GM18868 (cell line): ENCODE measurements at regions not wholly inside any gene's neighbourhood (a gene's known extent, or its start where the extent isn't known, plus 50 kb on each side); places are given as distances from the start of the nearest gene placed in this dataset.
"Not testable (repeated sequence)": the region's sequence is repeated elsewhere in the genome, so short reads cannot be mapped to it uniquely, and the experiment has no call there.

Experiments used
- ATAC-seq: cut with Tn5 transposase; IDR thresholded peaks from one replicate; pipeline ENCODE4 v1.9.1; 2021; ENCODE audit warnings: mild to moderate bottlenecking, moderate library complexity; ENCODE audit not compliant: unreplicated experiment

DNA sequence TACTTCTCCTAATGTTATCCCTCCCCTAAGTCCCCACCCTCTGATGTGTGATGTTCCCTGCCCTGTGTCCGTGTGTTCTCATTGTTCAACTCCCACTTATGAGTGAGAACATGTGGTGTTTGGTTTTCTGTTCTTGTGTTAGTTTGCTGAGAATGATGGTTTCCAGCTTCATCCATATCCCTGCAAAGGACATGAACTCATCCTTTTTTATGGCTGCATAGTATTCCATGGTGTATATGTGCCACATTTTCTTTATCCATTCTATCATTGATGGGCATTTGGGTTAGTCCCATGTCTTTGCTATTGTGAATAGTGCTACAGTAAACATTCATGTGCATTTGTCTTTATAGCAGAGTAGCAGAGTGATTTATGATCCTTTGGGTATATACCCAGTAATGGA, 613.8 kb upstream of the KIF2B start:
- not testable (repeated sequence) for ATAC-seq

DNA sequence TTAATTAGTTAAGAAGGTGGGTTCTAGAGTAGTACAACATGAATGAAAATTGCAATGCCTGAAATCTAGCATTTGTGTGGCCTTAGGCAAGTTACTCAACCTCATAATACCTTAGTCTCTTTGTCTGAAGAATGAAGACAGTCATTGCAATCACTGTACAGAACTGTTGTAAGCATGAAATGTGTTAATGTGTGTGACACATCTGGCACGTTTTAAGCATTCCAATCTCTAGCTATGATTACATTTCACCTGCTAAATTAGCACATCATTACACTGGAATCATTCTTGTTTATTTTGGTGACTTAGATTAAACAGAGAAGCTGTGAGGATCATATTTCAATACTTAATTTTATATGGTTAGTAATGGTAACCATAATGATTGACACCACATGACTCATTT, 629.7 kb upstream of the KIF2B start:
- no peak for ATAC-seq

DNA sequence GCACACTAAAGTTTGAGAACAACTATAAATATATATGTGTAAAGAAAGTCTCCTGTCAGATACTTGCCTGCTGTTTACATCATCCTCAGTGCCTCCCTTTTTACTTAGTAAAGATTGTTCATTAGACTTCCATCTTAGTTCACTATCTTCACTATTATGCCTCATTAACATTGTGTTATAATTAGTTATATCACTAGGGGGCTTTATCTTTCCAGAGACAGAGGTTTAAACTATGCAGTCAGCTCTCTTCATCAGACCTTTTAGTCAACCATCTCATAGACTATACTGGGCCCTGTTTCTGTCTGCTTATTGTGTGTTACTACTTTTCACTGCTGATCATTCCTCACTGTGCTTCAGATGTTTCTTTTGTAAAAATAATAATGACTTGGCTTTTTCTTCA, 630.8 kb upstream of the KIF2B start:
- no peak for ATAC-seq

DNA sequence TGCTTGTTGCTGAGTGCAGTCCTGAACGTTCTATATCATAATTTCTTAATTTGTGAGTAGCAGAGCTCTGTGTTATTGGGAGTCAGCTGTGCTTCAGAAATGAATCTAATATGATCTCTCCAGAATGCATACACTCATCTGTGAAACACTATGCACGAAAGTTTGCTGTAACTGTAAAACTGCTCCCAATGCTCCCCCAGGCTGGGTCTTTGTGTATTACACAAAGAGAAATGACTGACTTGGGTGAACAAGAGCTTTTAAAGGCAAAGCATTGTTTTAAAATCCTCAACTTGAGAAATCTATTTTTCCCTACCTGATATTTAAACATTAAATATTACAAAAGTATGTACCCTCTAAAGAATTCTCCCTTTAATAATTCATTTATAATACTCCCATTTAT, 636.7 kb upstream of the KIF2B start:
- ATAC-seq = no peak

DNA sequence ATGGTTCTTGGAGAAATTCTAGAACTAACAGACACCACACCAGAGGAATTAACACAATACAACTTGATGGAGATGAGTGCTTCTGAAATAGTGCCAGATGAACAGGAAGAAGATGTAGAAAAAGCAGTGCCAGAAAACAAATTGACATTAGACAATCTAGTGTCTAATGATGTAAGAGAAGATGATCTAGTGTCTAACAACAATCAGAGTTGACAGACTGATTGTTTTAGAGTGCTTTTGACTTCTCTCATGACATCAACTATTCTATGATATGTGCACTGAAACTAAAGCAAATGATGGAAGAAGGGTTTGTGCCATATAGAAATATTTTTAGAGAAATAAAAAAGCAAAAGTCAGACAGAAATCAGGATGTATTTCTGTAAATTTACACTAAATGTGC, 646.1 kb upstream of the KIF2B start:
- ATAC-seq = no peak

DNA sequence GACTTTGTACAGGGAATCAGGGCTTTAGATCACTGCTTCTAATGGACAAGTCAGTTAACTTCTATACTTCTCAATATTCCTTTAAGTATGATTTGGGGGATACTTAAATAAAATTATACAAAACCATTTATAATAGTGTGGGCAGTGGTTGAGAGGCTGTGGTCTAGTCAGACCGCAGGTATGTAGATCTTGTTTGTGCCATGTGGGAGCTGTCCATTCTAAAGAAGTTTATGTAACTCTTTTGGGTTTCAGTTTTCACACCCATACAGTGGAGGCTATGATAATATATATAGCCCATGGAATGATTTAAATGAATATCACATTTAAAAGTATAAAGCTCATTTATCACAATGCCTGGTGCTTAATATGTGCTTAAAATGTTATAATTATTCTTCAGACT, 654.3 kb upstream of the KIF2B start:
- ATAC-seq = no peak

DNA sequence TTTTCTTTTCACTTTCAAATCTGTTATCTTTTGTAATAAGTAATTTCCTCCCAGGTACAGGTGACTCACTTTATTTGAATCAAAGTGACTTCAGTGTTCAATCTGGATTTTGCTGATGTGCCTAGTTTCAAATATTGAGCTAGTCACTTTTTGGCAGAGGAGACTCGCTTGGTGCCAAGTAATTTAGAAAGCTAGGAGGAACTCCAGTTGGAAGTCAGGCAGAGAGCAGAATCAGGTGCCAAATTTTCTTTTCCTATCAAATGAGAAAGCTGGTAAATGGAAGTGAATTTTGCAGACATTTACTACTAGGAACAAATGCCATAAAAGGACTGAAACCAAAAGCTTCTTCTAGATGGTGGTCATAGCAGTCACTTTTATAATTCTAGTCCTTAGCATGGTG, 656.0 kb upstream of the KIF2B start:
- no peak for ATAC-seq

DNA sequence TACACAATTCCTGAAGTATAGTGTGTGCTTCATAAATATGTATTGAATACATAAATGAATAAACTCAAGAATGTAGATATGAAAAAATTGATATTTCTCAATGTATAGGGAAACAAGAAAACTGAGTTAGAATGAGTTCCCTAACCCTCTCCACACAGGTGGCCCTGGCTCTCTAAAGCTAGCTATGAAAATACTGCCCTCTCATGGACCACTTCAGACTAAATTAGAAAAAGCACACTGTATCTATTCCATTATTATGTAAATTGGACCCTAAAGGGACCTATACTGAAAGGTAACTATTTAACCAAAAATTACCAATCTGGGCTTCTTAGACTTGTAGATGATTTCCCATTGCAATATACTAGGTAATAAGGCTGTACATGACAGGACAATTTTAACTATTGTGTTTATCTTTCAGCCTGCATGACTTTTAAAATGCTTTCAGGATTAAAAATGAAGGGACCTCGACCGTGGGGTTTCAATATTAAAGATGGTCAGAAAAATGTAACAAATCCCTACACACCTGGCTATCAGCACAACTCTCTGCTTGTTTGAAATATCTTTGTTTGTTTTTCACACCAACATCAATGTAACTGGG, 672.5 kb upstream of the KIF2B start:
- ATAC-seq = no peak

DNA sequence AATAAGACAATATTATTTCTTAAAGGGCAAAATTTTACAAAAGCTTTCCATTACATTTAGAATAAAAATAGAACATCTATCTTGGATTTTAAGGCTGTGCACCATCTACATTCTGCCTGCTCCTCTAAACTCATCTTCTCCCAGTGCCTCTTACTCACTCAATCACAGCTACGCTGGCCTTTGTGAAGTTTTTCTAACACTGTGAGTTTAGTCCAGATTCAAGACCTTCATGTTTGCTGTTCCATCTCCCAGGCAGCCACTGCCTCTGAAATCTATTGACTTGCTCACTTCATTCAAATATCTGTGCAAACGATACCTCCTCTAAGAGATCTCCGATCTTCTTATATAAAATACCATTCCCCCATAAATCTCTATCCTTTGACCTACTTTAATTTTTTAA, 673.4 kb upstream of the KIF2B start:
- ATAC-seq = no peak

DNA sequence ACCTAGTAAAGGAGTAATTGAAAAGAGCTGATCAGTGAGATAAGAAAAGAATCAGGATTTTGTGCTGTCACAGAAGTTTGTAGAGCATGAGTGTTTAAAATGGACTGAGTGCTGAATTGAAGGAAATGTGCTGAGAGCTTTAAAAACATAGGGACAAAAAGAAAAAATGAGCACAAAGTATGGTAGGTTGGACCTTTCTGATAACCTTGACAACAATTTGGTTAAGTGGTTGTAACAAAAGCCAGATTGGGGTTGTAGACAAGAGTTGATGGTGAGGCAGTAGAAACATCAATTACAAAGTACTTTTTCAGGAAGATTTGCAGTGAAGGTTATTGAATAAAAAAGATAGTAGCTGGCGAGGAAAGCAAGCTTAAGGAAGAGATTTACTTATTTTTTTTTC, 674.7 kb upstream of the KIF2B start:
- ATAC-seq = no peak

DNA sequence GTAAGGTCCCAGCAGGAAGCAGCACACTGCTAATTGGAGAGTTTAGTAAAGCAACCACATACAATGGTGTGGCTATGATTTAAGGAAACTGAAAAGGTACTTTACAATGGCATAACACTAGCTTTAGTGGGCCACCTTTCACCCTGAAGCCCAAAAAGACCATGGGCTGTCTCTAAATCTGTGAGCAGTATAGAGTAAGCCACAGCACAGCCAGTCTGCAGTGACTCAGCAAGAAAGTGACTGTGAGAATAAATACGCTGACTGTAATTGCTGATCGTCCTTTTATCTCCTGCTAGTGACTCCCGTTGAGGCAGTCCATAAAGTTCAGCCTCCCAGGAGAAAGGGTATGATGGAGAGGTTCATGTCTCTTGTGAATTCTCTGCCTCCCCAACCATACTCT, 679.8 kb upstream of the KIF2B start:
- no peak for ATAC-seq

DNA sequence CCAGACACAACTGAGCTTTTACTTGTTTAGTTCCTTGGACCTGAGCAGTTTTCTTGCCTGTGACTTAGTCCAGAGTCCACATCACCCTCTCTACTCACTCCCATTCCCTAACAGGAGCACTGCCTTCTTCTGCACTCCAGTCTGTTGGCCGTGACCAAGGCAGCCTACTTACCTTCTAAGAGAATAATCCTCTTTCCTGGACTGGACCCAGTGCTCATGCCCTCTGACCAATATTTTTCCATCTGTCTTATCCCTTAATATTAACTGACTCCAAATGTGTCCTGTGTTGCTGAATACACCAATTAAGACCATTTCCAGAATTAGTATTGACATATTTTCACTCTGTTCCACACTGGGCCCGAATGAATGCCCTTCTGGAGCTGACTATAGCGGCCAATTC, 681.0 kb upstream of the KIF2B start:
- ATAC-seq = no peak

DNA sequence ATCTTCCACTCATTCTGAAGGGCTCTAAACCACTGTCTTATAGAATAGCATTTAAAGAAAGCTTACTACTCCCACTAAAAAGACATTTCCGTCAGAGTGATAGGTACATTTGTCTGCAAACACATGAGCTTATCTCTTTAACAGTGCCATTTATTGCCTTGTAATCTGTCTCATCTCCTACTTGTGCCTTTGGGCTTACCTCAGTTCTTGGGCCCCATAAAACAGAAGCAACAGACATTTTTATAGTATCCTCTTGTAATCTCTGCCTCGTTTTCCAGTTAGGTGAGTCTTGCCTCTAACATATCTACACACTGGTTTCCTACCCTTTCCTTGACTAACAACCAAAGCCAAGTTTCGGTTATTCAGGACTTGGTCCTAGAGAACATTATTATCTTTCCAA, 681.4 kb upstream of the KIF2B start:
- ATAC-seq = no peak

DNA sequence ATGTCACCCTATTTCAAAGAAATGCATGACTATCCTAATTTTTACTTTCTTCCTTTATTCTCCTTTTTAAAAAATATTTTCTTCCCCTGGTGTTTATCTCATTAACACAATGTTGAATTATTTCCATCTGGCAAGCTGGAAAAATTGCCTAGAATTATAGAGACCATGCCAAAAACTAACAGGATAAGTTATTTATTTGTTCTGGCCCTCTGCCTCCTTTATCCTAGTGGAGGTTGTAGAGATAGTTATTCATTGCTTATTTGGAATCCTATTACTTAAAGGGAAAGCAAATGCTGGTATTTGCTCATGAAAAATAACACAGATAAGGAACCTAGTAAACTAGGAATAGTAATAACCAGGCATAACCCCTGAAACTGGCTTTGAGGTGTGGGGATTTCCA, 684.9 kb upstream of the KIF2B start:
- no peak for ATAC-seq

DNA sequence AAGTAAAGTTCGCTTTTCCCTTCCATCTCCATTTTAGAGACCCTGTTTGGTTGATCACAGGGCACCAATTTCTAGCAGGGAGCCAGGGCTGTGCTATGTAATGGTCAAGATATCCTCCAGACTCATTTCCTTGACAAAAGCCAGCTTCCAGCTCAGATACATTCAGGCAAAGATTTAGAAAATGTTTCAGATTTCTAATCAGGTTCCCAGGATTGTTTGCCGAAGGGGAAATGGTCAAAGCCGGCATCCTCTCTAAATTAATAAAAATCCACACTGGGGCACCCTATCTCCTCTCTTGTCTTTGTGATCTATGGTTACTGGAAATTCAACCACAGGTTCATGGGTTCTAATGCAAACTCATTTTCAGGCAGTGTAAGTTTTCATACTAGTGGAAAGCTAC, 686.8 kb upstream of the KIF2B start:
- no peak for ATAC-seq

DNA sequence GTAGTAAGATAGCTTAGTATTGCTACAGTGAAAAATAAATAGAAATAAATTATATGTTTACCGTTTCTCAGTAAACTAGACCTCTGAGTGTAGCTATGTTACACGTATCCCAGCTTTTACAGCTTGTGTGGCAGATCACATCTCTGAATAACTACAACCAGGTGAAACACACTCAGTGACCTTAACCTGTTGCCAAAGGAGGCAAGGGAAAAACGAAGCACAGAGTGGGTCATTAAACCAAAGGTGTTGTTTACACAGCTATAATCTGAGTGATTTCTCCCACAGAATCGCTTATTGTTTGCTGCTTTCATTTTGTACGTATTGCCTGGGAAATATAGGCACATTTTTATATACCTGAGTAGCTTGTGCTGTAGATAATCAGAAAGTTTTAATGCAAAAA, 688.2 kb upstream of the KIF2B start:
- no peak for ATAC-seq

DNA sequence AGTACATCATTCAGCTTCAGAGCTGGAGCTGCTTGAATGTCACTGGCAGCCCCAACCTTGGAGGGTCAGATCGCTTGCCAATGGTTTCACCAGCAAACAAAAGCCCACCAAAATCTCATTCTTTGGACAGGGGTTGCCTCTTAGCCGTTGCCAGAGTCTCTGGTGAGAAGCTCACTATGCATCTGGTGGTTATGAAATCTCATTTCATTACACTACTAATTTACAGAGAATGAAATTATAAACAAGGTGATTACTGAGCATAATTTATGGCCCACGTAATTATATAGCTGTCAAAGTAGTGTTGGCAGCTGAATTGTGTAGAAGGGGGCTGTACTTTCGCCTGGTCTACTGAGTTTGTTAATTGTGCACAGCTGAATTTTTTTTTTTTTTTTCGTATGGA, 688.9 kb upstream of the KIF2B start:
- ATAC-seq = no peak

DNA sequence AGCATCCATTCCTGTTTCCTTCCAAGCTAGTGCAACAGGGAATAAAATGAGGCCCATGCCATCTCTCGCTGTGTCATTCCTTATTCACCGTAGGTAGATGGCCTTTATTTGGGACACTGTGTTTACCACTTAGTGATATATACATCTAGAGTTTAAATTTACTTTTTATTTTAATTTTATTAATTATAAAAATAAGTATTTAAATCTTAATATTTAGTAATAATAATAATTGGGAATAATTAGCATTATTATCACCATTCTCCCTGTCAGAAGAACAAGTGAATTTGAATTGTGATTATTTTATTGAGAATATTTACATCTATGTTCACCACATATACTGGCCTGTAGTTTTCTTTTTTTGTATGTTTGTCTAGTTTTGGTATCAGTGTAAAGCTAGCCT, 692.9 kb upstream of the KIF2B start:
- ATAC-seq = no peak

DNA sequence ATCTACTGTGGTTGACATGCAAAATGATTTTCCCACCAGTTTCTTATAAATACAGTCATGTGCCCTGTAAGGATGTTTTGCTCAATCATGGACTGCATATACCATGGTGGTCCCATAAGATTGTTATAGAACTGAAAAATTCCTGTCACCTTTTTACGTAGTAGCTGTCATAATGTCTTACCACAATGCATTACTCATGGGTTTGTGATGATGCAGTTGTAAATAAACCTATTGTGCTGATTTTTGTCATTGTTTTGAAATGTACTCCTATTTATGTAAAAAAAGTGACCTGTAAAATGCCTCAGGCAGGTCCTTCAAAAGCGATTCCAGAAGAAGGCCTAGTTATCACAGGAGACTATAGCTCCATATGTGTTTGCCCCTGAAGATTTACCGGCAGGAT, 695.4 kb upstream of the KIF2B start:
- ATAC-seq = no peak

DNA sequence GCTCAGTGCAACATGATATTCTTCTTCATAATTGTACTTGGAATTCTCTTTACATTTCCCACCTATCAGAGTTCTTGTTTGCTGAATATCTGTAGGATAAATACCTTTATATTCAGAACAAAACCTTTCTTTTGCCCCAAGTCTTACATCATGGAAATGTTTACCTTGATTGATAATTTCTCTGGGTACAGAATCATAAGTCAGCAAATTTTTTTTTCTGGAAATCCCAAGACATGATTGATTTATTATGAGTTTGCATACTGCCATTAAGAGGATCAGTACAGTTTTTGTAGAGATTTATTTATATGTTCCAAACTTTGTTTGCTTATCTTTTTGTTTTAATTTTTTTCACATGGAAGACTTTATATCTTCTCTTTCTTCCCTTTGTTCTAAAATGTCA, 699.8 kb upstream of the KIF2B start:
- ATAC-seq = no peak

DNA sequence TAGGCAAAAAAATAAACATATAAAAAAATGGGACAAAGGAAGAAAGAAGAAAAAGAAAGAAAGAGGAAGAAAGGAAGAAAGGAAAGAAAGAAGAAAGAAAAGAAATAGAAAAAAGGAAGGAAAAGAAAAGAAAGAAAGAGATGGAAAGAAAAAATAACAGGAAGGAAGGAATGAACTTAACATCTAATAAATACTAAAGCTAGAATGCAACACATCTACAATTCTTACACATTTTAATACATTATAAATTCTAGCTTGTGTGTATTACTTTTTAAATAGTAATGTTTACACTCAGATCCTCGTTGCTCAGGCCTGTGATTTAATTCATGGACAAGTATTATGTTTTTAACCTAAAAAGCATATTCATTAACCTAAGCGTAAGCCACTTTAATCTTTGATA, 703.0 kb upstream of the KIF2B start:
- no peak for ATAC-seq

DNA sequence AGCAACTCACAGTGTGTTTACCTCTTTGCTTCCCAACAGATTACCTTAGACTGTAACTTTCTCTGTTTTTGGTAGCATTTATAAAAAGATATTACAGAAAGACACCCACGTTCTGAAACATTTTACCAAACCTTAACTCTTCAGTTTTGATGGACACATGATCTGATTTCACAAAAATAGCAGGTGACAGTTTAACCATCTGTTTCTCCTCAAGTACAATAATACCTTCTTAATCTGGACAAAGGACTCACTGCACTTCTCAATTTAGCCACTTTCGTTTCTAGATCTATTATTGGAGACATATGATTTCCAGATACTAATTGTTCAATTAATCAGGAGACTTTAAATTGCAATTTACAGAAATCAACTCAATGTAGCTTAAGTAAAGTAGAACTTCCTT, 703.8 kb upstream of the KIF2B start:
- no peak for ATAC-seq

DNA sequence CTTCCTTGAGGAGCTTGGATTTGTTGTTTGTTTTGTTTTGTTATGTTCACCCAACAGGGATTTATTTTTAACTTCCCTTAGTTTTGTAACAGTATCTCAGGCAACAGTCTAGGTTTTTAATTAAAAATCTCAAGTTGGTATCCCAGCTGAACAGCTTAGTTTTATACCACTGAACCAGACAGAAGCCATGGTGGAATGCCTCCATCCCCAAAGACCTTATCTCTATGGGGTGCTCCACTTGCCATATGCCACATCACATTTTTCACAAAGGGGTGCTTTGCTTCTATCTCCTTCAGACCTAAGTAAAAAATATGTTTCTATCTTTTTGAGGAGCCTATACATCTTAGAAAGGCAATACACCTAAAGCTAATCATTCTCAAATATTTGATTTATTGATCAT, 715.8 kb upstream of the KIF2B start:
- ATAC-seq = no peak

DNA sequence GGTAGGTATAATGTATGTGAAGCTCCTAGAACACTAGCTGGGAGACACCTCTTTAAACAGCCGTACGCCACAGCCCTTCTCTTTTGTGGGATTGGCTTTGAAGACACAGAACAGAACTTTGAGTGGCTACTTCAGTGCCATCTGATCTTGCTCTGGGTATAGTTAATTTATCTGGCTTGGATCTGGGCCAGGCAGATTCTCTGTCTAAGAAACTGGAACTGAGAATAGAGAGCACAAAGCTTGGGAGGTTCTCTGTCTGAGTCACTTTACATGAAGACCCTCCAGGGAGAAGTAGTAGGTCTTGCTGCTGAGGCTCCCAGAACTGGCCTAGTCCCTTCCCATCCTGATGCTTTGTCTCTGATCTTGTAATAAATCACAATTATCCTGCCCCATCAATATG, 721.0 kb upstream of the KIF2B start:
- no peak for ATAC-seq
